Muscle layer of colon (tissue), 2 donors: ENCODE measurements at regions not wholly inside any gene's neighbourhood (a gene's known extent, or its start where the extent isn't known, plus 50 kb on each side); places are given as distances from the start of the nearest gene placed in this dataset.

Experiments
- H3K27ac ChIP-seq: one replicate; pipeline ENCODE4 v1.7.0; 2013; ENCODE audit warnings: low read depth, mild to moderate bottlenecking, low read length, moderate library complexity
- H3K27me3 ChIP-seq, 2 donors: one replicate each; pipeline ENCODE4 v1.7.0; 2013; ENCODE audit warnings: low read length in 2 of 2, mild to moderate bottlenecking in 2 of 2; ENCODE audit not compliant: insufficient read depth in 2 of 2, control insufficient read depth in 1 of 2
- H3K36me3 ChIP-seq: one replicate; pipeline ENCODE4 v1.7.0; 2013; ENCODE audit warnings: mild to moderate bottlenecking, low read length; ENCODE audit not compliant: insufficient read depth
- H3K4me1 ChIP-seq: one replicate; pipeline ENCODE4 v1.7.0; 2013; ENCODE audit warnings: mild to moderate bottlenecking, low read length; ENCODE audit not compliant: insufficient read depth
- H3K4me3 ChIP-seq, 2 donors: one replicate each; pipeline ENCODE4 v1.7.0; 2013; ENCODE audit warnings: low read length in 2 of 2, low read depth in 1 of 2, mild to moderate bottlenecking in 1 of 2, moderate library complexity in 1 of 2
- H3K9ac ChIP-seq: one replicate; pipeline ENCODE4 v1.7.0; 2013; ENCODE audit warnings: low read length
- H3K9me3 ChIP-seq: one replicate; pipeline ENCODE4 v1.7.0; 2013; ENCODE audit warnings: mild to moderate bottlenecking, low read length
- donor health status: abdominal sarcoma.
- donor health status: Adenocarcinoma of cecum.

- H3K27ac ChIP-seq = peak overlapping the region; percentile 0
- H3K4me1 ChIP-seq = peaks cover 52% of the 10 kb centered on the region
- no peaks in the 10 kb centered on the region for H3K9me3 ChIP-seq
- no peak overlapping the region for H3K9ac ChIP-seq
- H3K27me3 ChIP-seq = no peaks in the 10 kb centered on the region
- H3K4me3 ChIP-seq = no peak overlapping the region
- no peaks in the 10 kb centered on the region for H3K36me3 ChIP-seq
Observed at GRCh38 chr11:130647371-130647770, 198.9 kb downstream of the ADAMTS15 start.

GRCh38 chr11:130649801-130650200, 201.4 kb downstream of the ADAMTS15 start:
- peaks cover 74% of the 10 kb centered on the region for H3K4me1 ChIP-seq

GRCh38 chr11:130650456-130651030, 202.1 kb downstream of the ADAMTS15 start:
- Histone ChIP-seq H3K36me3 (no peaks in the 10 kb centered on the region), H3K9ac (no peak overlapping the region), H3K4me3 (no peak overlapping the region), H3K4me1 (peaks cover 78% of the 10 kb centered on the region), H3K27me3 (no peaks in the 10 kb centered on the region), H3K27ac (peak overlapping the region; percentile 56), H3K9me3 (no peaks in the 10 kb centered on the region)

More at GRCh38 chr11:130649801-130650200, 201.4 kb downstream of the ADAMTS15 start:
- Histone ChIP-seq H3K27ac (peak overlapping the region; percentile 72), H3K36me3 (no peaks in the 10 kb centered on the region), H3K9ac (no peak overlapping the region), H3K4me3 (no peak overlapping the region), H3K9me3 (no peaks in the 10 kb centered on the region), H3K27me3 (no peaks in the 10 kb centered on the region)

GRCh38 chr11:130651066-130651855, 202.8 kb downstream of the ADAMTS15 start:
- Histone ChIP-seq H3K4me3 (no peak overlapping the region), H3K9me3 (no peaks in the 10 kb centered on the region), H3K27me3 (no peaks in the 10 kb centered on the region), H3K27ac (no peak overlapping the region), H3K4me1 (peaks cover 76% of the 10 kb centered on the region), H3K36me3 (no peaks in the 10 kb centered on the region), H3K9ac (no peak overlapping the region)

- H3K36me3 ChIP-seq = no peaks in the 10 kb centered on the region
- H3K4me1 ChIP-seq = peaks cover 61% of the 10 kb centered on the region
- H3K27me3 ChIP-seq = no peaks in the 10 kb centered on the region
- H3K4me3 ChIP-seq = no peak overlapping the region
- no peak overlapping the region for H3K9ac ChIP-seq
- H3K9me3 ChIP-seq = no peaks in the 10 kb centered on the region
- peak overlapping the region; percentile 6 for H3K27ac ChIP-seq
Observed at GRCh38 chr11:130652671-130653335, 204.4 kb downstream of the ADAMTS15 start.

GRCh38 chr11:130653838-130654636, 205.6 kb downstream of the ADAMTS15 start:
- peak overlapping the region; percentile 37 for H3K27ac ChIP-seq
- no peak overlapping the region for H3K4me3 ChIP-seq
- H3K36me3 ChIP-seq = no peaks in the 10 kb centered on the region

GRCh38 chr11:130655300-130655699, 206.9 kb downstream of the ADAMTS15 start:
- Histone ChIP-seq H3K4me3 (no peak overlapping the region), H3K4me1 (peaks cover 36% of the 10 kb centered on the region), H3K27ac (no peak overlapping the region), H3K27me3 (no peaks in the 10 kb centered on the region), H3K9ac (no peak overlapping the region), H3K9me3 (no peaks in the 10 kb centered on the region), H3K36me3 (no peaks in the 10 kb centered on the region)

More at GRCh38 chr11:130653838-130654636, 205.6 kb downstream of the ADAMTS15 start:
- H3K27me3 ChIP-seq = no peaks in the 10 kb centered on the region
- H3K4me1 ChIP-seq = peaks cover 49% of the 10 kb centered on the region
- no peaks in the 10 kb centered on the region for H3K9me3 ChIP-seq
- H3K9ac ChIP-seq = no peak overlapping the region

- Histone ChIP-seq H3K9ac (no peak overlapping the region), H3K4me3 (no peak overlapping the region), H3K36me3 (no peaks in the 10 kb centered on the region), H3K27me3 (no peaks in the 10 kb centered on the region), H3K27ac (no peak overlapping the region), H3K4me1 (peaks cover 15% of the 10 kb centered on the region), H3K9me3 (no peaks in the 10 kb centered on the region)
Observed at GRCh38 chr11:130666781-130667251, 218.4 kb downstream of the ADAMTS15 start.

- H3K27ac ChIP-seq = no peak overlapping the region
- H3K9me3 ChIP-seq = no peaks in the 10 kb centered on the region
- no peaks in the 10 kb centered on the region for H3K27me3 ChIP-seq
- no peak overlapping the region for H3K9ac ChIP-seq
- no peaks in the 10 kb centered on the region for H3K36me3 ChIP-seq
- H3K4me3 ChIP-seq = no peak overlapping the region
- peaks cover 34% of the 10 kb centered on the region for H3K4me1 ChIP-seq
Observed at GRCh38 chr11:130668751-130669150, 220.3 kb downstream of the ADAMTS15 start.

GRCh38 chr11:130670200-130670599, 221.8 kb downstream of the ADAMTS15 start:
- Histone ChIP-seq H3K27ac (no peak overlapping the region), H3K9ac (no peak overlapping the region), H3K9me3 (no peaks in the 10 kb centered on the region), H3K4me3 (no peak overlapping the region), H3K36me3 (no peaks in the 10 kb centered on the region), H3K27me3 (no peaks in the 10 kb centered on the region), H3K4me1 (peaks cover 47% of the 10 kb centered on the region)
